ENCODE measurements at regions not wholly inside any gene's neighbourhood (a gene's known extent, or its start where the extent isn't known, plus 50 kb on each side); places are given as distances from the start of the nearest gene placed in this dataset.

- TF ChIP-seq POLR2AphosphoS5 (IDR thresholded peaks at IDR 0.05; ENCODE audit: low read depth, low read length) (no peak), POLR2A (IDR thresholded peaks at IDR 0.05; ENCODE audit: low read depth, low read length) (no peak), TAF1 (IDR thresholded peaks at IDR 0.05; ENCODE audit: borderline replicate concordance, low read depth, low read length) (no peak)
Observed at GRCh38 chr17:5862395-5862794, 207.8 kb upstream of the WSCD1 start.

Measured in GM12892 (cell line).